ENCODE measurements at regions not wholly inside any gene's neighbourhood (a gene's known extent, or its start where the extent isn't known, plus 50 kb on each side); places are given as distances from the start of the nearest gene placed in this dataset.

DNA sequence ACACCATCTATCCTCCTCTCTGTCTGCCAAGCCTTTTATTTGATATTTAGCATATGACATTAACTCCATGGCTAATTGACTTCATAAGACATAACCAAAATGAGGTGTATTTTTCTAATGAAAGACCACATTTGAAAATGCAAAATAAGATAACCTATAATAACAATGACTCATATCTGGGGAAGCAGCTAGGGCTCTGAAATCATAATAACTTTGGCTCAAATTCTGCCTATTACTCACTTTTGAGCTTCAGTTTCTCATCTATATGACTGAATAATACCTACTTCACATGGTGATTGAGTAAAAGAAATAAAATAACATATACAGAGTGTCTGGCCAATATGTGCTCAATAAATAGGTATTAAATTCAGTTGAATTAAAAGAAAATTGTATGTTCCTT is 1419.8 kb upstream of the TENM4 start:
- TF ChIP-seq CTCF (IDR thresholded peaks at IDR 0.05; ENCODE audit: low read depth, low read length, poor library complexity, severe bottlenecking) (no peak), EZH2phosphoT487 (IDR thresholded peaks at IDR 0.05; ENCODE audit: borderline replicate concordance, low read length) (no peak)
